DOHH2 (cell line): ENCODE measurements at regions not wholly inside any gene's neighbourhood (a gene's known extent, or its start where the extent isn't known, plus 50 kb on each side); places are given as distances from the start of the nearest gene placed in this dataset.
A peak's percentile ranks its signal among the peaks of the same experiment; 100 is the strongest.

Experiments
- H3F3A ChIP-seq: fragments of 200-600 bp; sonication (generic), shearing (Covaris generic); 2 replicates; pipeline ENCODE4 v1.6.0; 2016; ENCODE audit warnings: antibody characterized with exemption, mild to moderate bottlenecking; ENCODE audit not compliant: control insufficient read depth, insufficient read depth
- H3K27ac ChIP-seq: fragments of 200-600 bp; sonication (generic); 2 replicates; pipeline ENCODE4 v1.5.1; 2014; ENCODE audit warnings: low read depth, mild to moderate bottlenecking, low read length, moderate library complexity
- H3K27me3 ChIP-seq: fragments of 200-600 bp; sonication (generic); 2 replicates; pipeline ENCODE4 v1.6.1; 2014; ENCODE audit warnings: mild to moderate bottlenecking, low read length, mixed read lengths; ENCODE audit not compliant: control insufficient read depth
- H3K36me3 ChIP-seq: fragments of 200-600 bp; sonication (generic); 2 replicates; pipeline ENCODE4 v1.6.1; 2014; ENCODE audit warnings: mild to moderate bottlenecking, low read length, moderate library complexity, mixed read lengths; ENCODE audit not compliant: control insufficient read depth
- H3K4me1 ChIP-seq: fragments of 200-600 bp; sonication (generic); 2 replicates; pipeline ENCODE4 v1.6.1; 2014; ENCODE audit warnings: mild to moderate bottlenecking, low read length, mixed read lengths; ENCODE audit not compliant: control insufficient read depth
- H3K4me2 ChIP-seq: fragments of 200-600 bp; sonication (generic); 2 replicates; pipeline ENCODE4 v1.6.0; 2014; ENCODE audit warnings: mild to moderate bottlenecking, low read length, moderate library complexity
- H3K4me3 ChIP-seq: fragments of 200-600 bp; sonication (generic); 2 replicates; pipeline ENCODE4 v1.5.1; 2014; ENCODE audit warnings: mild to moderate bottlenecking, low read length, mixed read lengths
- H3K79me2 ChIP-seq: fragments of 200-600 bp; sonication (generic); 2 replicates; pipeline ENCODE4 v1.6.1; 2014; ENCODE audit warnings: mild to moderate bottlenecking, low read length, mixed read lengths; ENCODE audit not compliant: control insufficient read depth
- H3K9me2 ChIP-seq: fragments of 200-600 bp; sonication (generic); replicated peaks from 2 replicates; pipeline ENCODE4 v1.6.1; 2014; ENCODE audit warnings: mild to moderate bottlenecking, low read length, mixed read lengths; ENCODE audit not compliant: control insufficient read depth
- H3K9me3 ChIP-seq: fragments of 200-600 bp; sonication (generic); 2 replicates; pipeline ENCODE4 v1.6.1; 2014; ENCODE audit warnings: antibody characterized with exemption, low read length, mixed read lengths; ENCODE audit not compliant: control insufficient read depth, insufficient read depth
- H4K20me1 ChIP-seq: fragments of 200-600 bp; sonication (generic); 2 replicates; pipeline ENCODE4 v1.6.0; 2014; ENCODE audit warnings: low read depth, mild to moderate bottlenecking, antibody characterized with exemption, low read length, moderate library complexity; ENCODE audit not compliant: control insufficient read depth, insufficient read depth
- EZH2phosphoT487 ChIP-seq: fragments of 200-600 bp; sonication (generic); IDR thresholded peaks from 2 replicates; pipeline ENCODE4 v1.6.1; 2017; ENCODE audit warnings: borderline replicate concordance, mild to moderate bottlenecking, antibody characterized with exemption, low read length, moderate library complexity, mixed read lengths
- TF ChIP-seq, protein P1 (sequence below): fragments of 200-600 bp; sonication (generic); IDR thresholded peaks from one replicate; pipeline ENCODE4 v1.5.1; 2014; ENCODE audit warnings: antibody characterized with exemption, mild to moderate bottlenecking, low read depth, low read length; ENCODE audit not compliant: poor library complexity, severe bottlenecking

DNA sequence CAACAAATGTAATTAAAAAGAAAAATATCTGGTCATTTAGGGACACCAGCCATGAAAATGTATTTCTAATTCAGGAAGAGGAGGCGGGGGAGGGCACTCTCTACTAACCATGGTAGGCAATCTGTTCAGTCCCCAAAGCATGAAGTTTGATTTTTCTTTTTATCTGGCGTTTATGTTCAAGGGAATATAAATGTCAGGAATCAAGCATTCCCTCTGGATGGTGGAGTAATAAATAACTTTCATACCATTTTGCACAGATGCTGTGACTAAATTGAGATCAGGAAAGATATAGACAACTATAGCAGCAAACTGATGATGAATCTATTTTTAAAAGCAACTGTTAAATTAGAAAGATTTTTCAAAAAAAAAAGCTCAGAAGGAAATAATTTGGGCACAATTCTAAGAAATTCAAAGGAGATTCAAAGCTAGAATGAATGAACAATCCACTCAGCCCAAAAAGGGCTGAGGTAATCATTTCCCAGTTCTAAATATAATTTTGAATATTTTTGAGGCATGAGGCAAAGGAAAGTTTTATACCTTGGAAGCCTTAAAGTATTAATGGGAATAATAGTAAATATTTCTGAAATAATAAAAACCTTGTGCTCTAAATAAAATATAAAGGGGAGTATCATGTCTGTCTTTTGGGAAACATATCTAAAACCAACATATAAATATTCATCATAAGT is 146.4 kb upstream of the POU2AF2 start:
- no peaks in the 10 kb centered on the region for H3K9me2 ChIP-seq
- H4K20me1 ChIP-seq, result no peaks in the 10 kb centered on the region
- no peaks in the 10 kb centered on the region for H3F3A ChIP-seq
- no peak overlapping the region for H3K4me3 ChIP-seq
- H3K9me3 ChIP-seq, result no peaks in the 10 kb centered on the region
- no peaks in the 10 kb centered on the region for H3K79me2 ChIP-seq
- no peaks in the 10 kb centered on the region for H3K36me3 ChIP-seq
- no peak for TF ChIP-seq EZH2phosphoT487
- TF ChIP-seq, protein P1, sequence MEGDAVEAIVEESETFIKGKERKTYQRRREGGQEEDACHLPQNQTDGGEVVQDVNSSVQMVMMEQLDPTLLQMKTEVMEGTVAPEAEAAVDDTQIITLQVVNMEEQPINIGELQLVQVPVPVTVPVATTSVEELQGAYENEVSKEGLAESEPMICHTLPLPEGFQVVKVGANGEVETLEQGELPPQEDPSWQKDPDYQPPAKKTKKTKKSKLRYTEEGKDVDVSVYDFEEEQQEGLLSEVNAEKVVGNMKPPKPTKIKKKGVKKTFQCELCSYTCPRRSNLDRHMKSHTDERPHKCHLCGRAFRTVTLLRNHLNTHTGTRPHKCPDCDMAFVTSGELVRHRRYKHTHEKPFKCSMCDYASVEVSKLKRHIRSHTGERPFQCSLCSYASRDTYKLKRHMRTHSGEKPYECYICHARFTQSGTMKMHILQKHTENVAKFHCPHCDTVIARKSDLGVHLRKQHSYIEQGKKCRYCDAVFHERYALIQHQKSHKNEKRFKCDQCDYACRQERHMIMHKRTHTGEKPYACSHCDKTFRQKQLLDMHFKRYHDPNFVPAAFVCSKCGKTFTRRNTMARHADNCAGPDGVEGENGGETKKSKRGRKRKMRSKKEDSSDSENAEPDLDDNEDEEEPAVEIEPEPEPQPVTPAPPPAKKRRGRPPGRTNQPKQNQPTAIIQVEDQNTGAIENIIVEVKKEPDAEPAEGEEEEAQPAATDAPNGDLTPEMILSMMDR, result no peak
- H3K27ac ChIP-seq, result no peak overlapping the region
- no peaks in the 10 kb centered on the region for H3K27me3 ChIP-seq
- no peak overlapping the region for H3K4me2 ChIP-seq
- H3K4me1 ChIP-seq, result peaks cover 10% of the 10 kb centered on the region

DNA sequence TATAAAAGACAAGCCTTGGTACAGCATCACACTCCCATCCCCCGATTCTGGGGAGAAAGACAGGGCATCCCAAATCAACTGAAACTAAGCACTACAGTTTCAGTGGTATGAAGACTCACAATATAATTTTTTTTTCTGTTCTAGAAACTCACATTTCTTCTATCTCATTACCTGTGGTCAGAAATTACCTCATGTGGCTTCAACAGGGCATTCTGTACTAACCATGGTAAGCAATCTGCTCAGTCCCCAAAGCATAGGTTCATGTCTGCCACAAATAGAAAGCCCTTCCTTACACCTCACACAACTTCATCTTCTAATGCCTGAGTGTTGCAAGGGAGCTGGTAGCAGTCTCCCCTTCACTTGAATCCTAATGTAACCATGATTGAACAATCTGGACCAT is 147.4 kb upstream of the POU2AF2 start:
- Histone ChIP-seq H3K9me2 (no peaks in the 10 kb centered on the region), H3K4me3 (no peak overlapping the region), H4K20me1 (no peaks in the 10 kb centered on the region), H3K36me3 (no peaks in the 10 kb centered on the region), H3K79me2 (no peaks in the 10 kb centered on the region), H3F3A (no peaks in the 10 kb centered on the region), H3K27me3 (no peaks in the 10 kb centered on the region), H3K9me3 (no peaks in the 10 kb centered on the region), H3K27ac (no peak overlapping the region), H3K4me2 (no peak overlapping the region), H3K4me1 (peaks cover 8% of the 10 kb centered on the region; the same call in 1 of the 2 replicates)
- TF ChIP-seq EZH2phosphoT487, result no peak
- TF ChIP-seq, protein P1, result no peak

DNA sequence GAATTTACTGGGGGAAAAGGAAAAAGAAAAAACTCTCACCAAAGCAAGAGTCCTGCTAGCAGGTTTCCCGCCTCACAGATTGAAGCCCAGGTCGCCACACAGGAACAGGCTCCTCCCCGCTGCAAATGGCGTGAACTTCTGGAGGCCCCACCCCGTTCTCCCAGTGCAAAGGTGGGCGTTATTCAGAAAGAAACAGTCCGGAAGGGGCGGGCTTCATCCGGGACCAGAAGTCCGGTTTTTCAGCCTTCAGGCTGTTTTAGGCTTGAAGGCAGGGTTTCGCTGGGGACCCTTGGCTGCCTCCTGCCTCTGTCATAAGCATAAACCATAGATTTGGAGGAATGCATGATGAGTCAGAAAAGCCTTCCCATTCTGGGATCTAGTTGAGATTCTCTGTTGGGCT is 148.3 kb upstream of the POU2AF2 start:
- no peaks in the 10 kb centered on the region for H3K79me2 ChIP-seq
- no peaks in the 10 kb centered on the region for H3K27me3 ChIP-seq
- H3K4me1 ChIP-seq, result peaks cover 8% of the 10 kb centered on the region; the same call in 1 of the 2 replicates
- no peaks in the 10 kb centered on the region for H4K20me1 ChIP-seq
- H3K4me2 ChIP-seq, result peak overlapping the region; percentile 34
- no peaks in the 10 kb centered on the region for H3K9me2 ChIP-seq
- no peak overlapping the region for H3K27ac ChIP-seq
- H3K9me3 ChIP-seq, result no peaks in the 10 kb centered on the region
- H3K4me3 ChIP-seq, result peak overlapping the region; percentile 43
- H3F3A ChIP-seq, result no peaks in the 10 kb centered on the region
- H3K36me3 ChIP-seq, result no peaks in the 10 kb centered on the region
- no peak for TF ChIP-seq EZH2phosphoT487
- TF ChIP-seq, protein P1, result no peak
